HUES6 (cell line): ENCODE measurements at regions not wholly inside any gene's neighbourhood (a gene's known extent, or its start where the extent isn't known, plus 50 kb on each side); places are given as distances from the start of the nearest gene placed in this dataset.

Source experiments
- H3K27ac ChIP-seq: 2 replicates; pipeline ENCODE4 v1.7.0; 2013; ENCODE audit warnings: low read depth, mild to moderate bottlenecking, low read length, inconsistent platforms
- H3K27me3 ChIP-seq: 2 replicates; pipeline ENCODE4 v1.6.1; 2013; ENCODE audit warnings: low read length; ENCODE audit not compliant: control insufficient read depth, insufficient read depth
- H3K36me3 ChIP-seq: 2 replicates; pipeline ENCODE4 v1.6.1; 2013; ENCODE audit warnings: low read length; ENCODE audit not compliant: control insufficient read depth, insufficient read depth
- H3K4me1 ChIP-seq: 2 replicates; pipeline ENCODE4 v1.6.1; 2013; ENCODE audit warnings: low read length; ENCODE audit not compliant: control insufficient read depth, insufficient read depth
- H3K4me3 ChIP-seq: 2 replicates; pipeline ENCODE4 v1.5.1; 2013; ENCODE audit warnings: low read depth, low read length
- H3K9ac ChIP-seq: one replicate; pipeline ENCODE4 v1.6.1; 2013; ENCODE audit warnings: mild to moderate bottlenecking, low read length
- H3K9me3 ChIP-seq: 2 replicates; pipeline ENCODE4 v1.6.1; 2013; ENCODE audit warnings: low read depth, low read length; ENCODE audit not compliant: control insufficient read depth, insufficient read depth

DNA sequence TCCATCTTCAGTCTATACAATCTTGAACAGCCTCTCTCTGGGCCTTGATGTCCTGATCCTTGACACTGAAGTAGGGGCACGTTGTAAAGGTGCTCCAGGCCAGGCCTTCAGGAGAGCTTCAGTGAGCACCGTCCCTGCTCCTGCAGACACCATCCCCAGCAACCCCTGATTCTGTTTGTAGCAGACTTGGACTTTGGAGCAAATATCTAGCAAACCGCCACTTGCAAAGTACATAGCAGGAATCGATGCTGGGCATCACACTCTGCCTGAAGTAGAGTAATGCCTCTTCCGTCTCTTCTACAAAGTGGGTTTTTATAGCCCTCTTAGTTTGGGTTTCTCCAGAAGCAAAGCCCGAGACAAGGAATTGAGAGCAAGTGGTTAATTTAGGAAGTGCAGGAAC lies 169.1 kb downstream of the SALL1 start:
- H3K36me3 ChIP-seq: no peaks in the 10 kb centered on the region
- peaks cover 6% of the 10 kb centered on the region for H3K9me3 ChIP-seq
- H3K9ac ChIP-seq: no peak overlapping the region
- H3K27me3 ChIP-seq: no peaks in the 10 kb centered on the region
- no peaks in the 10 kb centered on the region for H3K4me1 ChIP-seq
- H3K4me3 ChIP-seq: no peak overlapping the region
- no peak overlapping the region for H3K27ac ChIP-seq

DNA sequence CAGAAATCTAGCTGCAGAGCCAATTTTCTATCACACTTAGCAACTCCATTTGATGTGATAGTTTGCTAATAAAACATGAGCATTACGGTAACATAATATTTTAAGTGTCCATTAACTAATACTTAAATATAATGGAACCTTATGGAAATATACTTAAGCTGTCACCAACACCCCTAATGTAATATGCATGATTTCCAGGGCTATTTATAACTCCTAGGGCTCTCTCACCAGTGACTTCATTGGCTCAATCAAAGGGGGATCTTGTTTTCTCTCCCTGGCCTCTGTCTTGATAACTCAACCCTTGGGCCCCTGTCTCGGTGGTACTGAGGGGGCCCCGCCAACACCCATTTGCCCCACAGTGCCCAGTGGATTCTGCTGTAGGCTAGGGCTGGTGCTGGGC lies 170.4 kb downstream of the SALL1 start:
- Histone ChIP-seq H3K4me1 (no peaks in the 10 kb centered on the region), H3K9me3 (no peaks in the 10 kb centered on the region; the same call in 1 of the 2 replicates), H3K9ac (no peak overlapping the region), H3K4me3 (no peak overlapping the region), H3K36me3 (no peaks in the 10 kb centered on the region), H3K27ac (no peak overlapping the region), H3K27me3 (no peaks in the 10 kb centered on the region)

DNA sequence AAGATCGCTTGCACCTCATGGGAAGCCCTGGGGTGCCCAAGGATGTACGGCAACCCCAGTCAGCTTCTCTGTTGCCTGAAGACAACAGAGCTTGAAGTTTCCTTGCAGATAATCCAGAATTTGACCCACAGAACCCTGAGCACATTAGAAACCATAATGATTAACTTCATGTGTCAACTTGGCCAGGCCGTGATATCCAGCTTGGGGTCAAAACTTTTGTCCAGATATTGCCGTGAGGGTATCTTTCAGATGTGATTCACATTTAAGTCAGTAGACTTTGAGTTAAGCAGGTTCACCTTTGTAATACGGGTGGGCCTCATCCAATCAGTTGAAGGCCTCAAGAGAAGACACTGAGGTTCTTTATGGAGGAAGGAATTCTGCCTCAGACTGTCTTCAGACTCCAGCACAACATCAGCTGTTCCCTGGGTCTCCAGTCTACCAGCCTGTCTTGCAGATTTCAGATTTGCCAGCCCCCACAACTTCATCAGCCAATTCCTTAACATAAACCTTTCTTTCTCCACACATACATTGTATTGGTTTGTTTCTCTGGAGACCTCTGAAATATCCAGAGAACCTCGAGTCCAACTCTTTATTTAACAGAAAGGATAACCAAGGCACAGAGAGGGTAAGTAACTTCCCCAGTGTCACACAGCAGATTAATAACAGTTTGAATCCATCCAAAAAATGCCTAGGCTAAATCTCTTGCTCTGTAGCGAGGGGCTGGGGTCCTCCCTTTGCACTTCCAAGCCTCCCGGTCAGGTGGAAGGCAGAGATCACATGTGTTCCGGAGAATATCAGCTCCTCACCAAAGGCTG lies 171.1 kb downstream of the SALL1 start:
- H3K9me3 ChIP-seq: no peaks in the 10 kb centered on the region; the same call in 1 of the 2 replicates
- no peaks in the 10 kb centered on the region for H3K27me3 ChIP-seq
- H3K9ac ChIP-seq: no peak overlapping the region
- H3K36me3 ChIP-seq: no peaks in the 10 kb centered on the region
- no peak overlapping the region for H3K4me3 ChIP-seq
- H3K27ac ChIP-seq: no peak overlapping the region
- H3K4me1 ChIP-seq: no peaks in the 10 kb centered on the region

DNA sequence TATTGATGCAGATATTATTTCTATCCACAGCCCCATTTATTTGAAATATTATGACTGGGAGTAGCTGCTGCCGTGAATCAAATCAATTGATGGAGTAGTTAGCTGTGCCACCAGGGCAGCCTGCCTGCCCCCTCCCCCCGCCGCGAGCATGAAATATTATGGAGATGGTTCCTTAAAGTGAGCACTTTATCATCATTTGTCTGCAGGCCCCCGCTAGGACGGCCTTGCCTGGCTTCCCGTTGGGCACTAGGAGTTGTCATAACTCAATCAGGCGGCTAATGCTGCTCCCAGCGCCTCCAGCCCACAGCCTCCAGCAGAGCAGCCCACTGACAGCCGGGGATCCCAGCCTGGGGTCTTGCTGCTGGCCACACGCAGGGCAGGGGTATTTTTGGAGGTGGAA lies 173.9 kb downstream of the SALL1 start:
- Histone ChIP-seq H3K36me3 (no peaks in the 10 kb centered on the region), H3K9ac (no peak overlapping the region), H3K27me3 (no peaks in the 10 kb centered on the region), H3K4me1 (no peaks in the 10 kb centered on the region), H3K27ac (no peak overlapping the region), H3K4me3 (no peak overlapping the region), H3K9me3 (no peaks in the 10 kb centered on the region)

DNA sequence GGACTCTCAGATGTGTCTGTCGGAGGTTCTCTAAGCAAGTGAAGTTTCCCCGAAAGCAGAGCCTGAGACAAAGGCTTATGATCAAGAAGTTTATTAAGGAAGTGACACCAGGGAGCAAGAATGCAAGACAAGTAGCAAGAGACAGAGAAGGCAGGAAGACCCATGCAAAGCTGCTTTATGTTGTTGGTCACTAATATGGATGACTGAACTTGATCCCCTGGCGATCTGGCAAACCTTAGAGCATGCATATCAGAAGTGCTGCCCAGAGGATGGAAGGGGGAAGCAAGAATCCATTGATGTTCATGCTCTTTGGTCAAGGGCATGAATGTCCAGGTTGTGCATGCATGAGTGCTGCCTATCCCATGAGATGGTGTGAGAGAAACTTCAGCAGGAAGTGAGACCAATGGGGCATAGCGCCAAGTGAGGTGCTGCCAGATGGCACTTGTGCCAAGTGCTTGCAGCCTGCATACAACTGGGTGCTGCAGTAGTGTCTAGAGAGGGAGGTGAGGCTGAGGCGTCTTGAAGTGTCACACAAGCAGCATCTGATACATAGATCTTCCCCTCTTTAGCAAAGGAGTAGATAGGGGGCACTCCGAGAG lies 176.5 kb downstream of the SALL1 start:
- no peaks in the 10 kb centered on the region for H3K36me3 ChIP-seq
- no peak overlapping the region for H3K27ac ChIP-seq
- no peak overlapping the region for H3K9ac ChIP-seq
- no peaks in the 10 kb centered on the region for H3K4me1 ChIP-seq
- H3K4me3 ChIP-seq: no peak overlapping the region
- H3K27me3 ChIP-seq: no peaks in the 10 kb centered on the region; the same call in 1 of the 2 replicates
- peaks cover 6% of the 10 kb centered on the region for H3K9me3 ChIP-seq

DNA sequence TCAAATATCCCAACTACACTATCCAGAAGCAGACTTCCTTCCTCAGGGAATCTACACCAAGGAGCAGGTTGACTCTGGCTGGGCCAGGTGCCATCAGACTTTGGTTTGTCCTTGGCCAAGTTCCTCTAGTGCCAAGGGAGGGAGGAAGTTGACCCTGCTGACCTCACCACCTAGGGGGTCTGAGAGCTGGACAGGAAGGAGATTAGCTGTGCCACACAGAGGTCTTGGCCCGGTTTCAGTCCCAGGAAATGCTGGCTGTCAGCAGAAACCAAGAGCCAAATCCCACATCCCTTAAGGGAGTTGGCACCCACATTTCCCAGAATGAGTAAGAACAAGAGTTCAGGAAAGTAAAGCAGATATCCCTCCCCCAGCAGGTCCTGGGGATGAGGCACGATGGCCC lies 178.2 kb downstream of the SALL1 start:
- H3K4me3 ChIP-seq: no peak overlapping the region
- H3K27me3 ChIP-seq: no peaks in the 10 kb centered on the region; the same call in 1 of the 2 replicates
- H3K27ac ChIP-seq: no peak overlapping the region
- peaks cover 6% of the 10 kb centered on the region for H3K9me3 ChIP-seq
- no peak overlapping the region for H3K9ac ChIP-seq
- no peaks in the 10 kb centered on the region for H3K4me1 ChIP-seq
- H3K36me3 ChIP-seq: no peaks in the 10 kb centered on the region

DNA sequence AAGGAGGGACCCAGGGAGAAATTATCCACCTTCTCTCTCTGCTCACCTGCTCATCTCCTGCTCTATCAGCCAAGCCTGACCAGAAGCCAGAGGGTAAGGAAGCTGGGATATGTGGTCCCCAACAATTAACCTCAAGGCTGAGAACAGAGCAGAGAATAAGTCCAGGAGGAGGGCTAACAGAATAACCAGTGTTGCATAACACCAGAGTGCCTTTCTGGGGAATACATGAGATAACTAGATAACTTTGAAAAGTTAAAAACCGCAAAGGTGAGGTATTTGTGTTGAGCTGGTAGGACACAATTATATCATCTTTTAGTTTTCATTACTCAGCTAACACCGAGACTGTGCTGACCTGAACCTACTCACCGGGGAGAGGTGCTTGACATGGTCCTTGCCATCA lies 180.8 kb downstream of the SALL1 start:
- H3K27ac ChIP-seq: no peak overlapping the region
- no peak overlapping the region for H3K4me3 ChIP-seq
- H3K9ac ChIP-seq: no peak overlapping the region
- no peaks in the 10 kb centered on the region; the same call in 1 of the 2 replicates for H3K27me3 ChIP-seq
- no peaks in the 10 kb centered on the region for H3K36me3 ChIP-seq
- no peaks in the 10 kb centered on the region for H3K4me1 ChIP-seq
- H3K9me3 ChIP-seq: peaks cover 6% of the 10 kb centered on the region

DNA sequence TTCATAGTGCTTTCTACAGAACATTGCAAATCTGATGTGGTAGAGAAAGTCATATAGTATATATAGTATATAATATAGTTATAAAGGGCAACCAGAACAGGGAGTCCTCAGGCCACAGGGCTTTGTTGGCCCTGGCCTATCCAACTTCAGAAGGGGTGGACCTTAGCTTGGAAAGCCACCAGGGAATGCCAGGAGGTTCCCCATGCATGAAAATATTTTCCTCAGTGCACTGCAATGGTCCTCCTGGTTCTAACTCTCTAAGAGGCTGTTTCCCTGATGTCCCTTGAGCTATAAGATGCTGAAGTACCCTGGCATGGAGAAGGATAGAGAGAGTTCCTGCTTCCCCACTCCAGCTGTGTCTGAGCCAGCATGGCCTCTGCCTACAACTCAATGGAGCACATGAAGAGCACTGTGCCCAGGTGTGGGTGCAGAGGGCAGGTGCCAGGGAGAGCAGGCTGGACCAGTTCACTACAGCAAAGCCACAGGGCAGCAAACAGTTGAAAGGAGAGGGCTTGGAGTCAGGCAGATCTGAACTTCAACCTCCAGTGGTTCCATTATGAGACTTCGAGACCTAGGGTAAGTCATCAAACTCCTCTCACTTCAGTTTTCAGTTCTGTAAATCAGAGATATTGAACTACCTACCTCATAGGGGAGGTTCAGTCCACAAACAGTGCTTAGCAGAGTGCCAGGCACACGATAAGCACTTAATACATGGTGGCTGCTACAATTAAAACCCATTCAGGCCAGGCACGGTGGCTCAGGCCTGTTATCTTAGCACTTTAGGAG lies 183.1 kb downstream of the SALL1 start:
- Histone ChIP-seq H3K27me3 (no peaks in the 10 kb centered on the region; the same call in 1 of the 2 replicates), H3K4me1 (no peaks in the 10 kb centered on the region), H3K27ac (no peak overlapping the region), H3K9ac (no peak overlapping the region), H3K36me3 (no peaks in the 10 kb centered on the region), H3K4me3 (no peak overlapping the region), H3K9me3 (peaks cover 6% of the 10 kb centered on the region)

DNA sequence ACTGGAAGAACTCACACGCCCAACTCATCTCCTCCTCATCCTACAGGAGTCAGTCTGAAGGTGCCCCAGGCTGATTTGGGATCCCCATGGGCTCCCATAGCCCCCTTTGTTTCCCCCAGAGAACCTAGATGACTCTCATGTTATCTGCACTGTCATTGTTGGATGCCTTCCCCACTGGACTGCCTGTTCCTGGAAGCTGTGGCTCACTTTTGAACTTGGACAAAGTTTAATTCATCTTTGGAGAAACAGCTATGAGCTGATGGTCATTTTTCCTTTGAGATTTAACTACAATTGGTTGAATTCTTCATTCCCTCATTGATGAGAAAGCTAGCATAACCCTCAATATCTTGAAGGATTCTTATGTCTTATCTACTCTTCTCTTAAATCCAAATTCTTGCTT lies 186.6 kb downstream of the SALL1 start:
- H3K4me3 ChIP-seq: no peak overlapping the region
- H3K27me3 ChIP-seq: no peaks in the 10 kb centered on the region
- peaks cover 4% of the 10 kb centered on the region; the same call in 1 of the 2 replicates for H3K4me1 ChIP-seq
- H3K9ac ChIP-seq: no peak overlapping the region
- H3K27ac ChIP-seq: no peak overlapping the region
- no peaks in the 10 kb centered on the region for H3K9me3 ChIP-seq
- H3K36me3 ChIP-seq: no peaks in the 10 kb centered on the region

DNA sequence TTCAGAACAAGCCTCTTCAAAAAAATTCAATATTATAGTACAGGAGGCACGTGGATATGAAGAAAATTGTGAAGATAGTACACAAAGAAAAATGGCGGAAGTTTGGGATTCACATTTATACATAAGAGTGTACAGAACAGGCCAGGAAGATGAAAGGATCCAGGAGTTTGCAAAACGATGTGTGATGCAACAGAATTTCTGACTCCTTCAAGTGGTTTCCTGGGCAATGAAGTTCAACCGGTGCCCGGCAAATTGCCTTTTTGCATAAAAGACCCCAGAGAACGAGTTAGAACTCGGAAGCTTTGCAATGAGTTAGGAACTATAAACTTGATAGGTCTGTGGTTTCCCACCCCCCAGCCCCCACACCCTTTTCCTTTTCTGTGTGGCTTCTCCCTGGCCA lies 189.1 kb downstream of the SALL1 start:
- peaks cover 4% of the 10 kb centered on the region; the same call in 1 of the 2 replicates for H3K4me1 ChIP-seq
- H3K9me3 ChIP-seq: no peaks in the 10 kb centered on the region

More for the DNA sequence above, 189.1 kb downstream of the SALL1 start:
- no peak overlapping the region for H3K27ac ChIP-seq
- no peak overlapping the region for H3K9ac ChIP-seq
- H3K4me3 ChIP-seq: no peak overlapping the region
- H3K27me3 ChIP-seq: no peaks in the 10 kb centered on the region
- H3K36me3 ChIP-seq: no peaks in the 10 kb centered on the region
